ENCODE measurements at regions not wholly inside any gene's neighbourhood (a gene's known extent, or its start where the extent isn't known, plus 50 kb on each side); places are given as distances from the start of the nearest gene placed in this dataset.

DNA sequence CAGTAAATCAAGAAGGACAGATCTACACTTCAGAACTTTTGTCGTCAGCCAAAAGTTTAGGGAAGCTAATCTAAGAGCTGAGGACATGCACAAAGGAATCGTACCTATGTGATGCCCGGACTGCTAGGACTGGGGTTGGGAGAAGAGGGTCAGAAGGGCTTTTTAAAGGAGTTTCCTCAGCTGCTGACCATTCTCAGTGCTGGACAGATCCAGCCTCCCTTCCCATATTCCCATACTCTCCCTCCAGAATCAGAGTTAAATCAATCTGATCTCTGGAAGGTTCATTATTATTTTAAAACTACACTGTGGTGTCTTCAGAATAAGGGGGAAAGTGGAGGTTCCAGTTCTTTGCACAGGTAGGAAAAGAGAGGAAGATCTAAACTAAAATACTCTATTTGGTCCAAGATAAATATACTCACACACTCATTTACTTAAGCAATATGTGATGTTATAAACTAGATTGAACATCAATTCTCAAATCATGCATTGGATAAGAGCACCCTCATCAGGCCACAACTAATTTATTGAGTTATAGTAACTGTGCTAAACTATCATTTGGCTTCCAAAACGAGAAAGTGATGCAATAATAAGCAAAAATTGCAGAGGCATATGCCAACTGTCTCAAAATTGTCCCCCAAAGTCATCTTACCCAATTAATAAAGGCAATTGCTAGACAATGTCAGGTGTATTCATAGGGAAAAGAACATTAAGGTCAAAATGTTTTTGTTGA, 124.7 kb downstream of the HNRNPD start:
- Histone ChIP-seq H4K91ac (ENCODE audit: low read length) (no peak overlapping the region), H2BK5ac (ENCODE audit: low read depth, low read length, poor library complexity, severe bottlenecking) (no peak overlapping the region), H3K4me1 (ENCODE audit: control insufficient read depth, insufficient read depth, low read depth, low read length) (no peaks in the 10 kb centered on the region), H3K9ac (ENCODE audit: low read length) (no peak overlapping the region), H3K27me3 (ENCODE audit: control insufficient read depth in 1 of 2, insufficient read depth in 1 of 2, low read length in 2 of 2) (no peaks in the 10 kb centered on the region), H2AK5ac (ENCODE audit: low read length, severe bottlenecking) (no peak overlapping the region), H3K14ac (ENCODE audit: low read length in 2 of 2) (no peak overlapping the region), H3K18ac (ENCODE audit: low read depth in 1 of 2, low read length in 2 of 2) (no peak overlapping the region), H3K4ac (ENCODE audit: low read depth in 1 of 2, low read length in 2 of 2) (no peak overlapping the region), H3K4me2 (ENCODE audit: low read length, poor library complexity, severe bottlenecking) (no peak overlapping the region), H4K8ac (ENCODE audit: low read length) (no peak overlapping the region), H3K27ac (ENCODE audit: low read length, poor library complexity, severe bottlenecking) (no peak overlapping the region), H2AFZ (ENCODE audit: low read depth, low read length) (no peak overlapping the region), H2BK12ac (ENCODE audit: low read length in 2 of 2) (no peak overlapping the region), H3K4me3 (ENCODE audit: insufficient read depth in 1 of 2, low read depth in 1 of 2, low read length in 2 of 2) (no peak overlapping the region), H3K23ac (ENCODE audit: low read length in 2 of 2) (no peak overlapping the region), H2BK15ac (ENCODE audit: low read depth, poor library complexity, severe bottlenecking) (no peak overlapping the region), H2BK120ac (ENCODE audit: low read depth, low read length) (no peak overlapping the region), H3K36me3 (ENCODE audit: control insufficient read depth in 1 of 2, insufficient read depth in 2 of 2, low read depth in 1 of 2, low read length in 2 of 2) (no peaks in the 10 kb centered on the region), H3K9me3 (ENCODE audit: control insufficient read depth, low read length) (no peaks in the 10 kb centered on the region), H3K79me1 (replicated peaks; ENCODE audit: low read length, poor library complexity, severe bottlenecking) (no peaks in the 10 kb centered on the region)
- no CpG with 5 or more reads among the region's 4 CpGs for WGBS
- no peak for DNase-seq

DNA sequence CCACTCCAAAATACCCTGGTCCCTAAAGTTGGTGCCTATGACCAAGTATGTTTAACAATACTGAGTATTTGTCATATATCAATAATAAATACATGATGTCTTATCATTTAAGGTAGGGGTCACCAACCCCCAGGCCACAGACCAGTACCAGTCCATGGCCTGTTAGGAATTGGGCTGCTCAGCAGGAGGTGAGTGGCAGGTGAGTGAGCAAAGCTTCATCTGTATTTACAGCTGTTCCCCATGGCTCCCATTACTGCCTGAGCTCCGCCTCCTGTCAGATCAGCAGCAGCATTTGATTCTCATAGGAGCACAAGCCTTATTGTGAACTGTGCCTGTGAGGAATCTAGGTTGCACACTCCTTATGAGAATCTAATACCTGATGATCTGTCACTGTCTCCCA, 126.2 kb downstream of the HNRNPD start:
- no peak overlapping the region for H2BK12ac ChIP-seq (ENCODE audit: low read length in 2 of 2)
- H3K36me3 ChIP-seq (ENCODE audit: control insufficient read depth in 1 of 2, insufficient read depth in 2 of 2, low read depth in 1 of 2, low read length in 2 of 2), result no peaks in the 10 kb centered on the region
- no peak for DNase-seq
- no peaks in the 10 kb centered on the region for H3K27me3 ChIP-seq (ENCODE audit: control insufficient read depth in 1 of 2, insufficient read depth in 1 of 2, low read length in 2 of 2)
- no peak overlapping the region for H3K14ac ChIP-seq (ENCODE audit: low read length in 2 of 2)
- no peak overlapping the region for H3K4ac ChIP-seq (ENCODE audit: low read depth in 1 of 2, low read length in 2 of 2)
- H3K23ac ChIP-seq (ENCODE audit: low read length in 2 of 2), result no peak overlapping the region
- H2BK120ac ChIP-seq (ENCODE audit: low read depth, low read length), result no peak overlapping the region
- H3K18ac ChIP-seq (ENCODE audit: low read depth in 1 of 2, low read length in 2 of 2), result no peak overlapping the region
- no peak overlapping the region for H2AFZ ChIP-seq (ENCODE audit: low read depth, low read length)
- no peak overlapping the region for H4K91ac ChIP-seq (ENCODE audit: low read length)
- H2BK5ac ChIP-seq (ENCODE audit: low read depth, low read length, poor library complexity, severe bottlenecking), result no peak overlapping the region
- no peak overlapping the region for H3K9ac ChIP-seq (ENCODE audit: low read length)
- no peak overlapping the region for H2BK15ac ChIP-seq (ENCODE audit: low read depth, poor library complexity, severe bottlenecking)
- H4K8ac ChIP-seq (ENCODE audit: low read length), result no peak overlapping the region
- no peaks in the 10 kb centered on the region for H3K4me1 ChIP-seq (ENCODE audit: control insufficient read depth, insufficient read depth, low read depth, low read length)
- WGBS, result 60% methylated on average over 1 of the region's 1 CpG
- no peak overlapping the region for H3K27ac ChIP-seq (ENCODE audit: low read length, poor library complexity, severe bottlenecking)
- H3K79me1 ChIP-seq (replicated peaks; ENCODE audit: low read length, poor library complexity, severe bottlenecking), result no peaks in the 10 kb centered on the region
- no peak overlapping the region for H2AK5ac ChIP-seq (ENCODE audit: low read length, severe bottlenecking)
- H3K4me2 ChIP-seq (ENCODE audit: low read length, poor library complexity, severe bottlenecking), result no peak overlapping the region
- H3K9me3 ChIP-seq (ENCODE audit: control insufficient read depth, low read length), result no peaks in the 10 kb centered on the region
- H3K4me3 ChIP-seq (ENCODE audit: insufficient read depth in 1 of 2, low read depth in 1 of 2, low read length in 2 of 2), result no peak overlapping the region

DNA sequence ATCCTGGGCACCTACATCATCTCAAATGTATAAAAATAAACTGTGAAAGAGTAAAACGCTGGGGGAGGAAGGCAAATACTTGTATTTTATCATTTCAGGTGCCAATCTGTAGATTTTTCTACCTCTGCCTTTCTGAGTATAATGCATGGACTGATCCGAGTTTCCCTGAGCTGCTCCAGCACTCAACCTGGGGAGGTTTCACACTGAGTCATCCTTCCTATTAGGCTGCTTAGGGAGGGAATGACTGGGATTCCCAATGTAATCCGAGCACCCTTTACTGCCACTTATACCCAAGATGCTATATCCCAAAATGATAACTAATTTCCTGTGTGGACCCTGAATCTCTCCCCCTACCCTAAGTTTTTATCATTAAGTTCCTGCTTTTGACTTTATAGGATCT, 126.6 kb downstream of the HNRNPD start:
- Histone ChIP-seq H2BK15ac (ENCODE audit: low read depth, poor library complexity, severe bottlenecking) (no peak overlapping the region), H3K79me1 (replicated peaks; ENCODE audit: low read length, poor library complexity, severe bottlenecking) (no peaks in the 10 kb centered on the region), H3K27ac (ENCODE audit: low read length, poor library complexity, severe bottlenecking) (no peak overlapping the region), H3K9ac (ENCODE audit: low read length) (no peak overlapping the region), H2BK5ac (ENCODE audit: low read depth, low read length, poor library complexity, severe bottlenecking) (no peak overlapping the region), H2AFZ (ENCODE audit: low read depth, low read length) (no peak overlapping the region), H3K4me2 (ENCODE audit: low read length, poor library complexity, severe bottlenecking) (no peak overlapping the region), H3K27me3 (ENCODE audit: control insufficient read depth in 1 of 2, insufficient read depth in 1 of 2, low read length in 2 of 2) (no peaks in the 10 kb centered on the region), H3K9me3 (ENCODE audit: control insufficient read depth, low read length) (no peaks in the 10 kb centered on the region), H3K36me3 (ENCODE audit: control insufficient read depth in 1 of 2, insufficient read depth in 2 of 2, low read depth in 1 of 2, low read length in 2 of 2) (no peaks in the 10 kb centered on the region), H4K8ac (ENCODE audit: low read length) (no peak overlapping the region), H2BK12ac (ENCODE audit: low read length in 2 of 2) (no peak overlapping the region), H3K14ac (ENCODE audit: low read length in 2 of 2) (no peak overlapping the region), H2BK120ac (ENCODE audit: low read depth, low read length) (no peak overlapping the region), H3K23ac (ENCODE audit: low read length in 2 of 2) (no peak overlapping the region), H3K4me1 (ENCODE audit: control insufficient read depth, insufficient read depth, low read depth, low read length) (no peaks in the 10 kb centered on the region), H4K91ac (ENCODE audit: low read length) (no peak overlapping the region), H3K4ac (ENCODE audit: low read depth in 1 of 2, low read length in 2 of 2) (no peak overlapping the region), H3K4me3 (ENCODE audit: insufficient read depth in 1 of 2, low read depth in 1 of 2, low read length in 2 of 2) (no peak overlapping the region), H2AK5ac (ENCODE audit: low read length, severe bottlenecking) (no peak overlapping the region), H3K18ac (ENCODE audit: low read depth in 1 of 2, low read length in 2 of 2) (no peak overlapping the region)
- DNase-seq, result no peak
- 21% methylated on average over 1 of the region's 3 CpGs for WGBS

DNA sequence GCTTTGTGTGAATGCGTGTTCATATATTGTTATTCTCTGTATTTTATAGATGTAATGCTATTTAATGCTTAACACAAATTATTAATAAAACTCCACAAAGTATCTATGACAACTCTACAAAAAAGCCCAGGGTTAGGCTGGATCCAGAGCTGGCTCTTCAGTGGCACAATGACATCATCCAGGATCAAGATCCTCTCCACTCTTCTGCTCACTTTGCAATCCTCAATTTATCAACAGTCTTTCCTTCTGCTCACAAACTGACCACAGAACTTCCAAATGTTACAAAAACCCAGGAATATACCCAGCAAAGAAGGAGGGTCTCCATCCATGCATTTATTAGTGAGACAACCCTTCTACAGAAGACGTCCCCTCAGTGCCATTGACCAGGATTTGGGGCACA, 132.3 kb downstream of the HNRNPD start:
- no peak overlapping the region for H4K91ac ChIP-seq (ENCODE audit: low read length)
- no peaks in the 10 kb centered on the region for H3K27me3 ChIP-seq (ENCODE audit: control insufficient read depth in 1 of 2, insufficient read depth in 1 of 2, low read length in 2 of 2)
- no peak overlapping the region for H3K9ac ChIP-seq (ENCODE audit: low read length)
- H3K27ac ChIP-seq (ENCODE audit: low read length, poor library complexity, severe bottlenecking), result no peak overlapping the region
- H4K8ac ChIP-seq (ENCODE audit: low read length), result no peak overlapping the region
- DNase-seq, result no peak
- no peak overlapping the region for H2AFZ ChIP-seq (ENCODE audit: low read depth, low read length)
- H2BK15ac ChIP-seq (ENCODE audit: low read depth, poor library complexity, severe bottlenecking), result no peak overlapping the region
- H3K23ac ChIP-seq (ENCODE audit: low read length in 2 of 2), result no peak overlapping the region
- H3K36me3 ChIP-seq (ENCODE audit: control insufficient read depth in 1 of 2, insufficient read depth in 2 of 2, low read depth in 1 of 2, low read length in 2 of 2), result no peaks in the 10 kb centered on the region
- H3K4ac ChIP-seq (ENCODE audit: low read depth in 1 of 2, low read length in 2 of 2), result no peak overlapping the region
- no peak overlapping the region for H3K18ac ChIP-seq (ENCODE audit: low read depth in 1 of 2, low read length in 2 of 2)
- H2BK12ac ChIP-seq (ENCODE audit: low read length in 2 of 2), result no peak overlapping the region
- H3K4me2 ChIP-seq (ENCODE audit: low read length, poor library complexity, severe bottlenecking), result no peak overlapping the region
- H3K4me1 ChIP-seq (ENCODE audit: control insufficient read depth, insufficient read depth, low read depth, low read length), result no peaks in the 10 kb centered on the region
- H2BK5ac ChIP-seq (ENCODE audit: low read depth, low read length, poor library complexity, severe bottlenecking), result no peak overlapping the region
- H3K9me3 ChIP-seq (ENCODE audit: control insufficient read depth, low read length), result no peaks in the 10 kb centered on the region
- 64% methylated on average over 1 of the region's 2 CpGs for WGBS
- no peak overlapping the region for H2AK5ac ChIP-seq (ENCODE audit: low read length, severe bottlenecking)
- H3K79me1 ChIP-seq (replicated peaks; ENCODE audit: low read length, poor library complexity, severe bottlenecking), result no peaks in the 10 kb centered on the region
- H2BK120ac ChIP-seq (ENCODE audit: low read depth, low read length), result no peak overlapping the region
- H3K14ac ChIP-seq (ENCODE audit: low read length in 2 of 2), result no peak overlapping the region
- no peak overlapping the region for H3K4me3 ChIP-seq (ENCODE audit: insufficient read depth in 1 of 2, low read depth in 1 of 2, low read length in 2 of 2)

All from mesenchymal stem cell (in vitro differentiated cells and primary cell).